OCI-LY7 (cell line): ENCODE measurements at regions not wholly inside any gene's neighbourhood (a gene's known extent, or its start where the extent isn't known, plus 50 kb on each side); places are given as distances from the start of the nearest gene placed in this dataset.

Source experiments
- BruUV-seq: library from RNA; stranded (reverse); fragments of 400-500 nt; replicated peaks from 2 replicates; lab custom pipeline; 2021; lab: Mats Ljungman, UMichigan
- CTCF ChIA-PET: fragments of 300-600 bp; sonication (Branson Sonifier 250); formaldehyde crosslinking; loops from one replicate; lab custom pipeline; 2022; ENCODE audit warnings: antibody characterized with exemption; ENCODE audit not compliant: unreplicated experiment; lab: Charles Lee
- POLR2A ChIA-PET: fragments of 300-600 bp; sonication (Branson Sonifier 250); formaldehyde crosslinking; loops from one replicate; lab custom pipeline; 2022; ENCODE audit warnings: antibody characterized with exemption; lab: Charles Lee
- DNase-seq: peaks from one replicate; pipeline ENCODE4 v3.0.0-alpha.2; 2015; ENCODE audit warnings: low spot score
- H2AFZ ChIP-seq: fragments of 200-600 bp; sonication (generic), shearing (Covaris generic); 2 replicates; pipeline ENCODE4 v1.6.1; 2014; ENCODE audit warnings: mild to moderate bottlenecking, antibody characterized with exemption, low read length, moderate library complexity
- H3K27ac ChIP-seq: fragments of 200-600 bp; sonication (generic); 2 replicates; pipeline ENCODE4 v1.5.1; 2014; ENCODE audit warnings: mixed run types, low read depth, mild to moderate bottlenecking, moderate library complexity, low read length, inconsistent platforms; ENCODE audit not compliant: poor library complexity, severe bottlenecking
- H3K36me3 ChIP-seq: fragments of 200-600 bp; sonication (generic); 2 replicates; pipeline ENCODE4 v1.6.1; 2014; ENCODE audit warnings: mild to moderate bottlenecking, antibody characterized with exemption, low read length, moderate library complexity, mixed read lengths; ENCODE audit not compliant: insufficient read depth
- H3K4me1 ChIP-seq: fragments of 200-600 bp; sonication (generic); 2 replicates; pipeline ENCODE4 v1.5.1; 2014; ENCODE audit warnings: mild to moderate bottlenecking, low read length; ENCODE audit not compliant: insufficient read depth, poor library complexity, severe bottlenecking
- H3K4me2 ChIP-seq: fragments of 200-600 bp; sonication (generic); 2 replicates; pipeline ENCODE4 v1.6.1; 2014; ENCODE audit warnings: mild to moderate bottlenecking, low read length
- H3K4me3 ChIP-seq: fragments of 200-600 bp; sonication (generic); 2 replicates; pipeline ENCODE4 v1.5.1; 2014; ENCODE audit warnings: mild to moderate bottlenecking, low read depth, low read length; ENCODE audit not compliant: poor library complexity, severe bottlenecking
- H3K79me2 ChIP-seq: fragments of 200-600 bp; sonication (generic); 2 replicates; pipeline ENCODE4 v1.6.1; 2016; ENCODE audit warnings: low read depth, mild to moderate bottlenecking, low read length, moderate library complexity, mixed read lengths; ENCODE audit not compliant: insufficient read depth
- H3K9me2 ChIP-seq: fragments of 200-600 bp; sonication (generic); 2 replicates; pipeline ENCODE4 v1.6.1; 2016; ENCODE audit warnings: mild to moderate bottlenecking, low read length, mixed read lengths; ENCODE audit not compliant: insufficient read depth
- H3K9me3 ChIP-seq: fragments of 200-600 bp; sonication (generic); 2 replicates; pipeline ENCODE4 v1.6.1; 2014; ENCODE audit warnings: mild to moderate bottlenecking, mixed run types, low read length, mixed read lengths
- H4K20me1 ChIP-seq: fragments of 200-600 bp; sonication (generic); 2 replicates; pipeline ENCODE4 v1.6.1; 2014; ENCODE audit warnings: mild to moderate bottlenecking, antibody characterized with exemption, low read length, moderate library complexity, mixed read lengths; ENCODE audit not compliant: insufficient read depth
- EZH2phosphoT487 ChIP-seq: fragments of 200-600 bp; sonication (generic); IDR thresholded peaks from 2 replicates; pipeline ENCODE4 v1.6.1; 2018; ENCODE audit warnings: low read depth, borderline replicate concordance, mild to moderate bottlenecking, mixed run types, antibody characterized with exemption, low read length, moderate library complexity, mixed read lengths
- intact Hi-C: fragments of 100-400 bp; cut with micrococcal nuclease; formaldehyde crosslinking; loops from one replicate; pipeline ENCODE4 v1.10.0; 2022; ENCODE audit not compliant: unreplicated experiment
- TF ChIP-seq, protein P1 (sequence below): fragments of 200-600 bp; sonication (generic); conservative IDR thresholded peaks from 2 replicates; pipeline ENCODE4 v1.5.1; 2014; ENCODE audit warnings: mild to moderate bottlenecking, antibody characterized with exemption, low read length, moderate library complexity, mixed read lengths

DNA sequence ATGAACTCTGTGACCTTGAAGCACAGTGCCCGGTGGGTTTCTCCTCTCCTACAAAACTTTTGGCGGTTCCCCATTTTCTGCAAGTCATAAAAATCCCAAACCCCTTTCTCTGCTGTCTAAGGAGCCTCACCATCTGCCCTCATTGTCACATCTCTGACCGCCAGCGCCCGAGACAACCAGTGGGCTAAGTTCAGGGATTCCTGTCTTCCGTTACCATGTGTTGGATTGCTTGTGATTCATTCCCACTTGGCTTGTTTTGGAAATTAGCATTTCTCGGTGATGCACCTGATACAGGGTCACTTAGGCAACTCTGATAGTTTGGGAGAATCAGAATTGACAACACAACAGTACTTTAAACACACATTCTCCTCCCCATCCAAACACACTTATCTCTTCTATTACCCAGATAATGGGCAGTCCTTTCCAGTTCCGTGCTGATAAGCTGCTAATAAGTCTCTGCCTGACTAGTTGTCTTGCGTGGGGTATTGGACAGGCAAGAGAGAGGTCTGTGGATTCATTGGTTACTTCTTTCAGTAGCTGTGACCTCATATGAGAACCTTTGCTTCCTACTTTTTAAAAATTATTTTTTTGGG, 70.0 kb upstream of the KLF4 start:
- POLR2A ChIA-PET = interaction anchor here (0.7 kb wide), 1 partner anchor 393 kb away, joined by 5 read pairs; no protein-coding TSS in a partner anchor
- Histone ChIP-seq H3K4me1 (no peaks in the 10 kb centered on the region), H3K27ac (no peak overlapping the region), H3K79me2 (no peaks in the 10 kb centered on the region), H4K20me1 (no peaks in the 10 kb centered on the region), H2AFZ (no peak overlapping the region), H3K36me3 (no peaks in the 10 kb centered on the region), H3K9me2 (no peaks in the 10 kb centered on the region), H3K4me2 (no peak overlapping the region), H3K9me3 (no peaks in the 10 kb centered on the region), H3K4me3 (no peak overlapping the region)
- CTCF ChIA-PET = no interaction called here
- intact Hi-C loops = no loop called here
- DNase-seq = no peak
- no peak for TF ChIP-seq EZH2phosphoT487
- TF ChIP-seq, protein P1, sequence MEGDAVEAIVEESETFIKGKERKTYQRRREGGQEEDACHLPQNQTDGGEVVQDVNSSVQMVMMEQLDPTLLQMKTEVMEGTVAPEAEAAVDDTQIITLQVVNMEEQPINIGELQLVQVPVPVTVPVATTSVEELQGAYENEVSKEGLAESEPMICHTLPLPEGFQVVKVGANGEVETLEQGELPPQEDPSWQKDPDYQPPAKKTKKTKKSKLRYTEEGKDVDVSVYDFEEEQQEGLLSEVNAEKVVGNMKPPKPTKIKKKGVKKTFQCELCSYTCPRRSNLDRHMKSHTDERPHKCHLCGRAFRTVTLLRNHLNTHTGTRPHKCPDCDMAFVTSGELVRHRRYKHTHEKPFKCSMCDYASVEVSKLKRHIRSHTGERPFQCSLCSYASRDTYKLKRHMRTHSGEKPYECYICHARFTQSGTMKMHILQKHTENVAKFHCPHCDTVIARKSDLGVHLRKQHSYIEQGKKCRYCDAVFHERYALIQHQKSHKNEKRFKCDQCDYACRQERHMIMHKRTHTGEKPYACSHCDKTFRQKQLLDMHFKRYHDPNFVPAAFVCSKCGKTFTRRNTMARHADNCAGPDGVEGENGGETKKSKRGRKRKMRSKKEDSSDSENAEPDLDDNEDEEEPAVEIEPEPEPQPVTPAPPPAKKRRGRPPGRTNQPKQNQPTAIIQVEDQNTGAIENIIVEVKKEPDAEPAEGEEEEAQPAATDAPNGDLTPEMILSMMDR = no peak
- no TSS peak for BruUV-seq

DNA sequence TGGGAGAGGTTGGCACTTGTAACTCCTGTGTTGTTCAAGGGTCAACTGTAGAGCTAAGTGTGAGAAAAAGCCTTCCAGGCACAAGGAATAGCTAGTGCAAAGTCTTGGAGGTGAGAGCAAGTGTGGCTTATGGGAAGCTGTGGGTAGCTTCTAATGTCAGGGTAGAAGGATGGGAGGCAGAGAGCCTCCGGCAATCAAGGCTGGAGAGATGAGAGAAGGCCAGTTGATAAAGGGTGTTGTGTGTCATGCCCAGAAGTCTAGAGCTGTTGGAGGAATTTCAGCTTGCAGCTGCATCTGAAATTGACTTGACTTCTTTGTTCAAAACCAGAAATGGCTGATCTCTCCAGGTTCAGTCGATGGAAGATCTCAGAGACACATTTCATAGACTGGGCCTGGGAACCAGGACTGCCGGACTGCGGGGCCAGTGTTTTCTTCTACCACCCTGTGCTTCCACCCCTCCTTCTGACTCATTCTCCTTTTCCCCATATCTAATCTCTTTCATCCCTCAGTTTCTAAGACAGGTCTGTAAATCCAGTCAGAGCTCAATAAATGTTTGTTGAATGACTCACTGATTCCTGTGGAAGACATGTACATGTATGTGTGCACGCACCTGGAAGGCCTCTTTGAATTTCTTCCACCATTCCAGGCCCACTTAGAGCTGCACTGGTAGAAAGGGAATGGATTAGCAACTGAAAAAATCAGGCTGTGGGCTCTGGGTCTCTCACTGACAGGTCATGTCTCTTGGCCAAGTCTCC, 67.8 kb upstream of the KLF4 start:
- H3K4me2 ChIP-seq = no peak overlapping the region
- no peaks in the 10 kb centered on the region for H4K20me1 ChIP-seq
- no peak overlapping the region for H3K27ac ChIP-seq
- POLR2A ChIA-PET = no interaction called here
- no peak for DNase-seq
- H3K9me2 ChIP-seq = no peaks in the 10 kb centered on the region
- intact Hi-C loops = no loop called here
- BruUV-seq = no TSS peak
- CTCF ChIA-PET = no interaction called here
- no peaks in the 10 kb centered on the region for H3K36me3 ChIP-seq
- no peak for TF ChIP-seq EZH2phosphoT487
- TF ChIP-seq, protein P1 = no peak
- no peak overlapping the region for H3K4me3 ChIP-seq
- no peaks in the 10 kb centered on the region for H3K9me3 ChIP-seq
- H2AFZ ChIP-seq = no peak overlapping the region
- no peaks in the 10 kb centered on the region for H3K79me2 ChIP-seq
- H3K4me1 ChIP-seq = no peaks in the 10 kb centered on the region

DNA sequence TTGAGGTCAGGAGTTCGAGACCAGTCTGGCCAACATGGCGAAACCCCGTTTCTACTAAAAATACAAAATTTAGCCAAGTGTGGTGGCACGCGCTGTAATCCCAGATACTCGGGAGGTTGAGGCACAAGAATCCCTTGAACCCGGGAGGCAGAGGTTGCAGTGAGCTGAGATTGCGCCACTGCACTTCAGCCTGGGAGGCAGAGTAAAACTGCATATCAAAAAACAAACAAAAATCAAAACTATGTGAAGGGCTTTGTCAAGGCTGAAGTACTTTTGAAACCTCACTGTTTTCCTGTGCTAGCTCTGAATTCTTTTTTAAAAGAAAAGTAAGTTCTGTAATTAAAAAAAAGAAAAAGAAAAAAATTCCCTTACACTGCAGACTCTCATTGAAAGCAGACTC, 65.1 kb upstream of the KLF4 start:
- no peak for DNase-seq
- H2AFZ ChIP-seq = no peak overlapping the region
- H4K20me1 ChIP-seq = no peaks in the 10 kb centered on the region
- H3K27ac ChIP-seq = no peak overlapping the region
- ChIA-PET CTCF (no interaction called here), POLR2A (no interaction called here)
- no peak overlapping the region for H3K4me2 ChIP-seq
- H3K79me2 ChIP-seq = no peaks in the 10 kb centered on the region
- TF ChIP-seq, protein P1 = no peak
- TF ChIP-seq EZH2phosphoT487 = no peak
- no peaks in the 10 kb centered on the region for H3K9me2 ChIP-seq
- no TSS peak for BruUV-seq
- H3K4me3 ChIP-seq = no peak overlapping the region
- no peaks in the 10 kb centered on the region for H3K9me3 ChIP-seq
- intact Hi-C loops = no loop called here
- H3K36me3 ChIP-seq = no peaks in the 10 kb centered on the region
- no peaks in the 10 kb centered on the region for H3K4me1 ChIP-seq
